GM20000 (cell line): ENCODE measurements at regions not wholly inside any gene's neighbourhood (a gene's known extent, or its start where the extent isn't known, plus 50 kb on each side); places are given as distances from the start of the nearest gene placed in this dataset.

Experiments
- DNase-seq: peaks from one replicate; pipeline ENCODE4 v3.0.0; 2012; ENCODE audit warnings: low spot score
- TF ChIP-seq, protein P1 (sequence below): IDR thresholded peaks from 2 replicates; pipeline ENCODE4 v1.5.1; 2012; ENCODE audit warnings: mild to moderate bottlenecking, control low read depth; ENCODE audit errors: extremely low read depth, missing control alignments

DNA sequence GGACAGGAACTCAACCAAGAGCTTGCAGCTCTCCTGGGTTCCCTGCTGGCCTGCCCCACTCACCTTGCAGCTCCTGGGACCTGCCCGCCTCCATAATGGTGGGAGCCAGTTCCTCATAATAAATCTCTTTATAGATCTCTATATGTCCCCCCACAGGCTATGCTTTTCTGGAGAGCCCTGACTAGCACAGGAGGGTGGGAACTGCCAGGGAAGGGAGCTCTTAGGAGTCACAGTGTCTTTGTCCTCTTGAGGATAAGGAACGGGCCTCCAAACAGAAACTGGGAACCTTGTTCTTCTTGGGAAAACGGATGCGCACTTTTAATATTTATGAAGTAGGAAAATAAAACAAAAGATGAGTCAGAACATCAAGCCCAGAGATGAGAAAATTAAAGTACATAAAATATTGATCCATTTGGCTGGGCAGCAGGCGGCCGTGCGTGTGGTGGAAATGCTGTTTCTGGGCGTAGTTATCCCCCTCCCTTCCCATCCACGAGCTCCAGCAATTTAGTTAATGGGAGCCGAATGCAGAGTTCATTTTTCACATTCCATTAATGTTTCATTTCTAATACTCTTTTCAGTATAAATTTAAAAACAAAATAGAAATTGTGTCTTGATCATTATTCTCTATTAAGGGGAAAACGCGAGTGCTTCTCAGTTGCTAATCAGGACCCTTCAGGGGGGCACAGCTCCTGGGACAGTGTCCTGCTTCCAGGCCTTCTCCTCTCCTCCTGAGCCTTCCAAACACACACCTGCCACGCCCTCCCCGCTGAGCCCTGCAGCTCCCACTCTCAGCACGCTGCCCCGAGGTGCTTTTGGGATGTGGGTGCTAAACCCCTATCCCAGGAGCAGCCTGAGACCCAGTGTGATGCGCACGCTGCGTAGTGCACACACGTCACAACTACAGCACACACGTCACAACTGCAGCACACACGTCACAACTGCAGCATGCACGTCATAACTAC, 323.3 kb upstream of the AJAP1 start:
- no peak for DNase-seq
- TF ChIP-seq, protein P1, sequence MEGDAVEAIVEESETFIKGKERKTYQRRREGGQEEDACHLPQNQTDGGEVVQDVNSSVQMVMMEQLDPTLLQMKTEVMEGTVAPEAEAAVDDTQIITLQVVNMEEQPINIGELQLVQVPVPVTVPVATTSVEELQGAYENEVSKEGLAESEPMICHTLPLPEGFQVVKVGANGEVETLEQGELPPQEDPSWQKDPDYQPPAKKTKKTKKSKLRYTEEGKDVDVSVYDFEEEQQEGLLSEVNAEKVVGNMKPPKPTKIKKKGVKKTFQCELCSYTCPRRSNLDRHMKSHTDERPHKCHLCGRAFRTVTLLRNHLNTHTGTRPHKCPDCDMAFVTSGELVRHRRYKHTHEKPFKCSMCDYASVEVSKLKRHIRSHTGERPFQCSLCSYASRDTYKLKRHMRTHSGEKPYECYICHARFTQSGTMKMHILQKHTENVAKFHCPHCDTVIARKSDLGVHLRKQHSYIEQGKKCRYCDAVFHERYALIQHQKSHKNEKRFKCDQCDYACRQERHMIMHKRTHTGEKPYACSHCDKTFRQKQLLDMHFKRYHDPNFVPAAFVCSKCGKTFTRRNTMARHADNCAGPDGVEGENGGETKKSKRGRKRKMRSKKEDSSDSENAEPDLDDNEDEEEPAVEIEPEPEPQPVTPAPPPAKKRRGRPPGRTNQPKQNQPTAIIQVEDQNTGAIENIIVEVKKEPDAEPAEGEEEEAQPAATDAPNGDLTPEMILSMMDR, result no peak

DNA sequence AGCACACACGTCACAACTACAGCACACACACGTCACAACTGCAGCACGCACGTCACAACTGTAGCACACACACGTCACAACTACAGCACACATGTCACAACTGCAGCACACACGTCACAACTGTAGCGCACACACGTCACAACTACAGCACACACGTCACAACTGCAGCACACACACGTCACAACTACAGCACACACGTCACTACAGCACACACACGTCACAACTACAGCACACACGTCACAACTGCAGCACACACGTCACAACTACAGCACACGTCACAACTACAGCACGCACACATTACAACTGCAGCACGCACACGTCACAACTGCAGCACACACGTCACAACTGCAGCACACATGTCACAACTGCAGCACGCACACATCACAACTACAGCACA, 322.6 kb upstream of the AJAP1 start:
- TF ChIP-seq, protein P1, result no peak
- DNase-seq, result no peak

DNA sequence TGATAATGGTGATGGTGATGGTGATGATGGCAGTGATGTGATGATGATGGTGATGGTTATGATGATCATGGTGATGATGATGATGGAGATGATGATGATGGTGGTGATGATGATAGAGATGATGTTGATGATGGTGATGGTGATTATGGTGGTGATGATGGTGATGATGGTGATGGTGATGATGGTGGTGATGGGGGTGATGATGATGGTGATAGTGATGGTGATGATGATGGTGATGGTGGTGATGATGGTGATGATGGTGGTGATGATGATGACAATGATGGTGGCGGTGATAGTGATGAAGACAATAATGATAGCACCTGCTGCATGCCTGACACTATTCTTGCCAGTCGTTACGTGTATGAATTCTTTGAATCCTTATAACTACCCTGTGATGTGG, 317.9 kb upstream of the AJAP1 start:
- DNase-seq, result no peak
- TF ChIP-seq, protein P1, result no peak

DNA sequence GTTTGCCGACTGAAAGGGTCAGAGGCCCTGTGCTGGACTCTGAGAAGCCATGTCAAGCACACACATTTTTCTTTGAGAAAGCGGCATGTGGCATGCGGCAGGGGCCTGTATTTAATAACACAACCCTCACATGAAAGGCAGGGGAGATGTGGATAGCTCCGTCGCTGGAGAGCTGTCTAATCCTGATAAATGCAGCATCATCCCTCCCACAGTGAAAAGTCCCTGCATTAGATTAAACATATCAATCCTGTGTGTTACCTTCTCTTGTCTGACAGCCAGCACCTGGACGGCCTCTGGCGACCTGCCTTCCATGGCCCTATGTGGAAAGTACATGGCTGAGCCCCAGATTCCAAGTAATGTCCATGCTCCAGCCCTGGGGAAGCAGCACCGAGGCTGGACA, 313.0 kb upstream of the AJAP1 start:
- no peak for DNase-seq
- TF ChIP-seq, protein P1, result no peak

DNA sequence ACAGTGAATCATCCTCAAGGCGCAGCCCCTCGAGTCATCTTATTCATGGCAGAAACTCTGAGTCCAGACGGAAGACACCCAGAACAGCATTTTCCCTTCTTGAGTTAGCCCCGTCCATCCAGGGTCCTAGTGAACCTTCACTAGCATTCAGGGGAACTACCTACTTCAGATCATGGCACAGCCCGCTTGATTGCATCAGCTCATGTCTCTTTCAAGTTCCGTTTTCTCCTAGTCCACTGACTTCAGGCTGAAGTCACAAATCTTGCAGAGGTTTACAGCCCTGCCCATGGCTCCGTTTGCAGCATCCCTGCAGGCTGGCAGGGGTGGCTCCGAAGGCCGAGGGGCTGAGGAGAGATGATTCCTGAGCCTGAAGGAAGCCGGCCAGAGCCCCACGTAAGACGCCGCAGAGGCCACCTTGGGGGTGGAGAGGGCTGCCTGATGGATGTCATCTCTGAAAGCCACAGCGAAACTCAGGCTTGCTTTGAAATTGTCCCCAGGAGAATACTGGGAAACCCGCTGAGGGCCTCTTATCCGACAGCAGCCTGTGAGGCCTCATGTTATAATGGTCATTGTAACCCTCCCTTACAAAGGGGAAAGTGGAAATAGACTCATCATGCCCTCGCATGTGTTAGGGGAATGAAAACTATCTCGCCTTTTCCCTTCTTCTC, 310.2 kb upstream of the AJAP1 start:
- TF ChIP-seq, protein P1, result no peak
- DNase-seq, result no peak

DNA sequence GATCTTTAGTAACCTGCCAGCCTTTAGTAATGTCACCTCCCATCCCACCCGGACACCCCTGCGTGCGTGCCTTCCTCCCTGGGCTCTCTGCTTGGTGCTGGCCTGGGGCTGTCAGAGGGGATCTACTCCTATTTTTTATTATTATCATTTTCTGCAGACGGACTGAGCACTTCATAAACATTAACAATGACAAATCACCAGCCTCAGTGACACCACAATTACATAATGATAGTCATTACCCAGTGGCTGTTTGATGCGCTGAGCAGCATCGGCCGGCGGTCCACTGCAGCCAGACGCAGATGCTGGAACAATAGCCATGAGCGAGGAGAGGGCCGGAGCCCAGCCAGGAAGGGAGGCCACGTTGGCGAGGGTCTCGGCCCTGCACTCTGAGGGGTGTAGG, 309.3 kb upstream of the AJAP1 start:
- no peak for DNase-seq
- TF ChIP-seq, protein P1, result no peak

DNA sequence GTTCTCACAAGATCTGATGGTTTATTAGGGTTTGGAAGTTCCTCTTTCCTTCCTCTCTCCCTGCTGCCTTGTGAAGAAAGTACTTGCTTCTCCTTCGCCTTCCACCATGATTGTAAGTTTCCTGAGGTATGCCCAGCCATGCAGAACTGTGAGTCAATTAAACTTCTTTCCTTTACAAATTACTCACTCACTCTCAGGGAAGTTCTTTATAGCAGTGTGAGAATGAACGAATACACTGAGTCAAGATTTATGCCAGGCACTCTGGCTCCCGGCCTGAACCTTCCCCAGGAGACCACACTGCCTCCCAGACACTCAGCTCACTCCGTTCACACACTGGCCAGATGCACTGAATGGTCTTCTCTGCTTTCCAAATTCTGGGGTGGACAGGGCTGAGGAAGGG, 308.3 kb upstream of the AJAP1 start:
- TF ChIP-seq, protein P1, result no peak
- no peak for DNase-seq
